COLO668 (cell line): ENCODE measurements at regions not wholly inside any gene's neighbourhood (a gene's known extent, or its start where the extent isn't known, plus 50 kb on each side); places are given as distances from the start of the nearest gene placed in this dataset.
"Not testable (repeated sequence)": the region's sequence is repeated elsewhere in the genome, so short reads cannot be mapped to it uniquely, and the experiment has no call there.

Source experiments
- DNase-seq: peaks from one replicate; lab custom pipeline; 2025; ENCODE audit not compliant: unreplicated experiment; lab: John Stamatoyannopoulos, UW

DNA sequence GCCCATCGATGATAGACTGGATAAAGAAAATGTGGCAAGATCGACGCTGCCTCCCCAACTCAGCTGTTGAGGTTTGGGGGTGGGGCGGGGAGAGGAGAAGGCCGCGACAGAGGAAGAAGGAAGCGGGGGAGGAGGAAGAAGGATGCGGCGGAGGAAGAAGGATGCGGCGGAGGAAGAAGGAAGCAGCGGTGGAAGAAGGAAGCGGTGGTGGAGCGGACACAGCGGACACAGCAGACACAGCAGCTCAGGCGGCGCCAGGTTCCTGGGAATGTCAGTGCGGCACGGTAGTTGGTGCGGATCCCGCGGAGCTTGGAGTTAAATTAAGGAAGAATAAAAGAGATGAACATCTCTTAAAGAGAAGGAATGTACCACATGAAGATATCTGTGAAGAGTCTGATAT is 163.9 kb upstream of the NT5E start:
- DNase-seq, result no peak

DNA sequence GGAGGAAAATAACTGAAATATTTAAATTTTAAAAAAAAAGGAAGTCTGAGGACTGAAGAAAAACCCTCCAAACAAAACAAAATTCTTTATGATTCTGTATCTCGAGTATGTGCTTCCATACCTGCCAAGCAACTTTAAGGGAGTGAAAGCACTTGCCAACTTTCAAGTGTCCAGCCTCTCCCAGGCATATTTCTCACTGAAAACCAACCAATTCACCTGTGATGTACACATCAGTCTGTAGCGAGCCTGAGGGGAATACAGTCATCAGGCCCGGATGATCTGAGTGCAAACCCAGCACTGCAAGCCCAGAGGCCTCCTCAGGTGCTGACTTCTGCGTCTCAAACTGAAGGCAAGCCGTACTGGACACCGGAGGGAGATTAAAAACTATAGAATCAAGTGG is 164.8 kb upstream of the NT5E start:
- DNase-seq, result no peak

DNA sequence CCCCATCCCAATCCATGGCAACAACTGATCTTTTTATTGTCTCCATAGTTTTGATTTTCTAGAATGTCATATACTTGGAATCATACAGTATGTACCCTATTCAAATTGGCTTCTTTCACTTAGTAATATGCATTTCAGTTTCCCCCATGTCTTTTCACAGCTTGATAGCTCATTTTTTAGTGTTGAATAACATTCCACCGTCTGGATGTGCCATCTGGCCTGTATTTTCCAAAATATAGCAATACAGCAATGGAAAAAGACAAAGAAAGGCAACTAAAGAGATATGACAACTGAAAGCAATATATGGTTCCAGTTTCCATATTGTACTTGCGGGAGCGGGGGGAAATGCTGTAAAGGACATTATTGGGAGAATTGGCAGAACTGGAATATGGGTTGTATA is 166.4 kb upstream of the NT5E start:
- no peak for DNase-seq

DNA sequence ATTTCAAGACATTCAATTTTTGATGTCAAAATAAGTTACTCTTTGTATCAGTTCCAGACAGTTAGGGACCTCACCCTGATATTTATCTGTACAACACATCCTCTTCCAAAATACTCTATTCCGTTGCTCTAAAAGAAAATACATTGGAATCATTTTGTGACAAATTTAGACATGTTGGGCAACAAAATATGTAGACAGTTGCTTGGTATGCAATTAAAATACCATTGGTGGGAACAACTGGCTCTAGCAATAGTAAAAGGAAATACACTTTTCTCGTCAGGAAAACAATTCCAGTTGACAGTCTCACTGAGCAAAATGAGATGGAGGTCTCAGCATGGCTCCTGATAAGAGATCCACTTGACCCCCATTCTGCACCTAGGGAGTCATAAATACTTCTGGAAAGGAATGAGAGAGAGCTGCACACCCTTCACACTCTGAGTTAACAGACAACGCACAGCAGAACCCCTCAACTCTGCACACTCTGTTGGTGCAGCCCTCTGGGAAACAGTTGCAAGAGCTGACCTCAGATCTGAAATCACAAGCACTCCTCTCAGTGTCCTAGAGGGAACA is 171.3 kb upstream of the NT5E start:
- no peak for DNase-seq

DNA sequence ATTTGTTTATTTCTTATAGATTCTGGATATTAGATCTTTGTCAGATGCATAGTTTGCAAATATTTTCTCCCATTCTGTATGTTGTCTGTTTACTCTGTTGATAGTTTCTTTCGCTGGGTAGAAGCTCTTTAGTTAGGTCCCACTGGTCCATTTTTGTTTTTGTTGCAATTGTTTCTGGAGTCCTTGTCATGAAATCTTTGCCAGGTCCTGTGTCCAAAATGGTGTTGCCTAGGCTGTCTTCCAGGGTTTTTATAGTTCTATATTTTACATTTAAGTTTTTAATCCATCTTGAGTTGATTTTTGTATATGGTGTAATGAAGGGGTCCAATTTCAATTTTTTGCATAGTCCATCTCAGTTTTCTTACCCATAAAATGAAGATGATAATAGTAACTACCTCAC is 173.9 kb upstream of the NT5E start:
- not testable (repeated sequence) for DNase-seq

DNA sequence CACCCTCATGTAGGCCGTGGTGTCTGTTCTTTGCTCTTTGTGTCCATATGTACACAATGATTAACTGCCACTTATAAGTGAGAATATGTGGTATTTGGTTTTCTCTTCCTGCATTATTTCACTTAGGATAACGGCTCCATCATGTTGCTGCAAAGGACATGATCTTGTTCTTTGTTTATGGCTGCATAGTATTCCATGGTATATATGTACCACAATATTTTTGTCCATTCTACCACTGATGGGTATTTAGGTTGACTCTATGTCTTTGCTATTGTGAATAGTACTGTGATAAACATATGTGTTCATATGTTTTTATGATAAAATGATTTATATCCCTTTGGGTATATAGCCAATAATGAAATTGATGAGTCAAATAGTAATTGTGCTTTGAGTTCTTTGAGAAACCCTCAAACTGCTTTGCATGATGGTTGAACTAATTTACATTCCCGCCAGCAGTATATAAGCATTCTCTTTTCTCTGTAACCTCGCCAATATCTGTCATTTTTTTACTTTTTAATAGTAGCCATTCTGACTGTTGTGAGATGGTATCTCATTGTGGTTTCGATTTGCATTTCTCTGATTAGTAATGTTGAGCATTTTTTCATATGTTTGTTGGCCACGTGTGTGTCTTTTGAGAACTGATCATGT is 174.4 kb upstream of the NT5E start:
- no peak for DNase-seq

DNA sequence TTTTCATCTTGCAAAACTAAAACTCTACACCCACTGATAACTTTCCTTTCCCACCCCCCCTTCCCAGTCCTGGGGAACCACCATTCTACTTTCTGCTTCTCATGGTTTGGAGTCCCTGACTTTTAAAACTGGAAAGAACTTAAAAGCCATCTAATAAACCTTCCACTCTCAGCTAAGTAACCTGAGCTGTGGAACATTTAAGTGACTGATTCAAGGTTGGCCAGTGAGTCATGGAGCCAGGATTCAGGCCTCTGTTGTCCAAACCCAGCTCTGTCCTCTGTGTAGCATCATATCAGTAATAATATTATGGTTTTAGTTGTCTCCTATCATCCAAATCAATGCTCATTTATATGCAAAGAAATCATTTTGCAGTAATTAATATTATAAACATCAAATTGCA is 176.0 kb upstream of the NT5E start:
- DNase-seq, result no peak

DNA sequence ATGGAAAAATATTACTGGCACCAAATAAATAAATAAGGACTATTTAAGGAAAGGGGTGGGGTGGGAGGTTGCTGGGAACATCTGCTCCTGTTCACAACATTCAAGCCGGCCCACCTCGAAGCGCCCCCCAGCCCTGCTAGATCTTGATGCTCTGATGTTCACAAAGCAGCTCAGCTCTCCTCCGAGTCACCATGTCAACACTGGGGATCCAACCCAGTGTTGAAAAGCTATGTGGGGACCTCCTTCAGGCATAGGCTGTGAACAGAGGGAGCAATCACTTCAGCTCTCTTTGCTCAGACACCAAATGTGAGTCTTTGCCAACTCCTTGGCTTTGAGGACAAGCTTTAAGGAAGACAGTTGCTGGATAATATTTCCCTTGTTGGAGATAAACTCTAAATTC is 176.8 kb upstream of the NT5E start:
- no peak for DNase-seq

DNA sequence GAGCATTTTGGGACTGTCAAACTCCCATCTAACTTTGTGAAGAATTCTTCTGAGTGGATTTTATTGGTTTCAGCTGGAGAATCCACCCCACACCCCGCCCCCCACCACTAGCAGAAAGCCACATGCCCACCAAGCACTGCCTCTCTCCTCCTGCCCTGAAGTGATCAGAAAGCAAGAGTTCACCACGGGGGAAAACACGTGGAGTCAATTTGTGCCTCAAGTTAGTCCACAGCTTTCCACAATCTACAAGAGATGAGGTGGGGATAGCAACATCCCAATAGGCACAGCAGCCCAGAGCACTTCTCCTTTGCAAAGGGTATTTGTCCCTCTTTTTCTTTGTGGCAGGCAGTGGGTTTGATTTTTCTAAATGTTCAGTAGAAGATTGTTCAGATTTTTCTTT is 177.3 kb upstream of the NT5E start:
- no peak for DNase-seq

DNA sequence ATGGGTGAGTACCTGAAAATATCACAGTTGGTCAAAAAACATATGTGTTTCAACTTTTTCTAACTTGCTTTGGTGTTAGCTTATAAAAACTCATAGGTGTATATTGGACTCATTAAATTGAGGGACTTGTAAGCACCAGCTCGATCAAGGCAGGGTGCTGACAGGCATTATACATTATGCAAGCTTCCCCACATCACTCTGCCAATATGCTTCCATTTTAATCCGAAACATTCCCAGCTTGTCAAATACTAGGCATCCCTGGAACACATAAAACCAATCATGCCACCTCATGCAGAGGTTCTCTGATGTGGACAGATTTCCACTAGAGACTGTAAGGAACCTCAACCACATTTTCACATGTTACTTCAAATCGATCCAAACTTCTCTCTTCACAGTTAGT is 187.3 kb upstream of the NT5E start:
- DNase-seq, result no peak

DNA sequence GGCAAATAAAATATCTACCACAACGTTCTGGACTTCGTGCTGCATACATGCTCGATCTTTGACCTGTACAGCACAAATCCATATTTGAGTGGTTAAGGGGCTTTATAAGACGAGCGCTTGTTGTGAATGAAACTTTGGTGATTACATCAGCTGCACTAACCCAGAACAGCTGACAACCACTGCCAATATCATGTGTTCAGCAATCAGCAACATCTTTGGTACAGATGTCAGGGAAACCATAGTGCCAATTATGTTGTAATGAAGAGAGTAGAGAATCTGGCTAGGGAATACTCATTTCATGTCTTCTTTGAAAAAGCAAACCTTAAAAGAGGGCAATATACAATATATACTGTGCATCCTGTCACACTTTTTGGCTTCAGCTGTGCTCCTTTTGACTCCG is 188.6 kb upstream of the NT5E start:
- no peak for DNase-seq

DNA sequence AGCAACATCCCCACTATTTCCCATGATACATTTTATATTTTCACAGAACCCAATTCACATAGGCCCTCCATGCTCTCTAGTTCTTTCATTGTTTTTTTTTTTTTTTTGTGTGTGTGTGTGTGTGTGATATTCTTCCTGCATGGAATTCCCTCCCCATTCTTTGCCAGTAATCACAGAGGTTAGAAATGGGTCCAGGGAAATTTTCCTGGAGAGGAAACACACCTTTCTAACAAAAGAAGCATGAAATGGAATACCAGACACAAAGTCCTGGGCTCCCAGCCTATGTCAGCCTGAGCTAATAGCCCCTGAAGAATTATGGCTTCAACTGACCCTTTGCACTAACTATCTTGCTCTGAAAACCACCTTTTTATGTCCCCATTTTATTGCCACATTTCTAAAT is 194.2 kb upstream of the NT5E start:
- DNase-seq, result no peak

DNA sequence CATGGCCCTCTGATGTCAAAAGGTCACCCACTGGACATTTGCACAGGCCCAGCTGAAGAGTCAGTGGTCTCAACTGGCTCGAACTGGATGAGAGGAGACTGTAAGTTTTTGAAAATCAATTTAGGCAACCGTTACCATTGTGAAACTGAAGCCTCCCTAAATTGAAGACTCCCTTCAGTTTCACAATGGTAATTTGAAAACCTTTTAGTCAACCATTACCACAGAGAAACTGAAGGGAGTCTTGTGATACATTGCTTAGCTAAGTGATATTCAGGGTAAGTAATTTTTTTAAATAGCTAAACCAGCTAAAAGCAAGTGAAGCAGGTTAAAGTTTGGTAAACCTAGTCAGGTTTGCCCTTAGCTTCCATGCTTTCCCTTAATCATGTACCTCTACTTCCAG is 197.3 kb upstream of the NT5E start:
- no peak for DNase-seq

DNA sequence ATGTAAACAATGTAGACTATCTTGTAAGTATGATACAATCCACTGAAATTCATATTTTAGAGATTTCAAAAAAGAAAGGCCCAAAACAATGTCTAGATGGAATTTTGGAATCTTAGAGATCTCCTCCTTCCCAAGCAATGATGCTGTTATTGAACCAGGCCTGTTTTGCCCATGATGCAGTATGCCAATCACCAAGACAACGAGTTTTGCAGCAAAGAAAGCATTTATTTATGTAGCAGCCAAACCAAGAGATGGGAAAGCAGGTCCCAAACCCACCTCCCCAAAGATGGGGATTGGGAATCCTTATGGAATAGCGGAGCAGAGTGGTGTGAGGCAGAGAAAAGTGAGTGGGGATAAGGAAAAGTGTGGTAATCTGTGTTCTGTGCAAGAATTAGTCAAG is 197.8 kb upstream of the NT5E start:
- no peak for DNase-seq

DNA sequence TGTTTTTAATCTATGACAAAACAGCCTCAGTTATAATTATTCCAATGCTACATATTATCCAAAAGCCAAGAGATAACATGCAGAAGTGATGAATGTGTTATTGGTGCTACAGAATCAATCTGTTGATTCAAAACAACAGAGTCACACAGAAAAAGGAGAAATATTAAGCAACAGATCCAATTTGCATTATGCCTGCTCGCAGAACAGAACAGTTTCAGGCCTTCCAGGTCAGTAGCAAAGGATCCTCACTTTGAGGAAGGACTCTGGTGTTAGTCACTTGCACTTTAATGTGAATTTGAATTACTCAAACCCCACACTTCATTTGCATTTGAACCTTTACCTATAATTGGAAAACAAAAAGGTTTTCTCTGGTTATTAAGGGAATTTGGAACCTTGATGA is 198.6 kb upstream of the NT5E start:
- no peak for DNase-seq

DNA sequence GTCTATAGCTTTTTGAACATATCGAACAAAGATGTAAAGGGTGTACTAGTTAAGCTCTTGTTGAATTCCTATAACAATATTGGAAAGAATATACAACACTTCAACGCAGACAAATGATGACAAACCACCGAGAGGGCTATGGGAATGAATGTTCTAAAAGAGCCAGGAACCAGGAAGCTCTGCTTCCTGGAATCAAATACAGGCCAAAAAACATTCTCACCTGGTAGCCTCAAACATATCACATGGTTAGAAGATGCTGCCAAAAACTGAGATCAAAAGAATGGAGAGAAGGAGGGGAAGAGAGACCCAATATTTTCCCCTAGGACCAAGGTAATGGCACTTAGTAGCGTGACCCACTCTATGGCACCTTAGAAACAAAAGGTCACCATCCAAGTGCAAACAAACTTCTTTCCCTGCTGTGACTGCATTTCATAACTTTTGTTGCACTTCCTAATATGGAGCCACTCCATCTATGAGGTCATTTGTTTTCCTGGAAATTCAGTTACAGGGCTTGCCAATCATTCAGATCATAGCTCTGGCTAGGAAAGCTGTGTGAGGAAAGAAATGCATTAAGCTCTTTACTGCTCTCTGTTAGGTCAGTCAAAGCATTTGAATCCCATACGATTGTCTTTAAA is 199.2 kb upstream of the NT5E start:
- no peak for DNase-seq

DNA sequence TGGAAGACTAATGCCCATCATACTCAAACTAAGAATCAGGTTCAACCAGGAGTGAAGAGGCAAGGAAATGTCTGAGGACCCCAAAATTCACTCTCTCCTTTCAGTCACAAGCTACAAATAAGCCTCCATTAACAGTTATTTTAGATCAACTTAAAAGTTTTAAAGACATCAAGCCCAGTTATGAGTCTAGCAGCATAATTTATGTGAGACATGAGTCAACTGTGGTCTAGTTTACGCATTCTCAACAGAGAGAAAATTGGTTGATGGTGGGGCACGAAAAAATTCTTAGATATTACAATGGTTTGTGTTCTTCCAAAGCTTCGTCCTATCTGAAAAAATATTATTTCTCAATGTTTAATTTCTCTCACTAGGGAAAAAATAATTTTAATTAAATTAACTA is 204.9 kb upstream of the NT5E start:
- no peak for DNase-seq

DNA sequence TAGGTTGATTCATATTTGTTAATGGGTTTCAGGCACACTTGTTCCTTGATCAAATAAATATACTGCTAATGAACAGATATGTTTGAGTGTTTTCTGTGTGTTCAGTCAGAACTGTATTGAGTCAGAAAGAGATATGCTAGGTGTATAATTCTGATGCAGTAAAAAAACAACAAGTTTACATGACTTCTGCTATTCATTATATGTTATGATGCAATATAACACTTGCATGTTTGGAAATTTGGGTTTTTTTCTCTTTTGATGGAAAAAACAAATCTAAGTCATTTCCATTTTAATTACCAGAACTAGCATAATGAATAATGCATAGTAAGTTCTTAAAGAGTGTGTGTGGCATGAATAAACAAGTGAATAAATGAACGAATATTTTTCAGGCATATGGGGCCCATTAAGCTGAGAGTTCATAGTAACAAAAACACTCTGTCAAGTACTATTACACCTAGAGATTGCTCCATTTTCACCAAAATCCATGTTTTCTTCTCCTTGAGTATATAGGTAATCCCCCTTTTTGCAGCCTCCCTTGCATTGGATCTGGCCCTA is 208.3 kb upstream of the NT5E start:
- no peak for DNase-seq

DNA sequence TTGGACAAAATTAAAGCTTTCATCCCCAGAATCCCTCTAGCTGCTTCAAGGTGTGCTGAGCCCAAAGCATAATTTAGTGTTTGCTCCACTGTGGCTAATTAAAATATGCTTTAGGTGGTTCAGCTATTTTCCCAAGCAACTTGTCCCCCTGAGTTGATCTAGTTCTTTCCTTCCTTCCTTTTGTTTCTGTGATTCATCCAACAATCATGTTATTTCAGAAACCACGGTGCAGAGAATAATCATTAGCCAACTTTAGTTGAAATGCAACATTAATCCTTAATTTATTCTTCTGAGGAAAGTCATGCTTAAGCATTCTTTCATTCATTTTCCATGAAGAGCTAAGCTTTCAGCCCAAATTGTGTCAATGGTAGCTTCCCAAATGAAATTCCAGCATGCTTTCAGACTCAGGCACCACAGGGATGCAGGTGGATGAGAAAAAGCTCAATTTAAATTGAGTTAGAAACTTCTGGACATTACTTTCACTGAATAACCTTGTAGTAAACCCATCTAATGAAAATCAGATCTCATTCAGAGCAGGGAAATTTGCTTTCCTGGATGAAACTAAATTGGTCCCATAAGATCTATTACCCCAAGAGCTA is 209.0 kb upstream of the NT5E start:
- DNase-seq, result no peak

DNA sequence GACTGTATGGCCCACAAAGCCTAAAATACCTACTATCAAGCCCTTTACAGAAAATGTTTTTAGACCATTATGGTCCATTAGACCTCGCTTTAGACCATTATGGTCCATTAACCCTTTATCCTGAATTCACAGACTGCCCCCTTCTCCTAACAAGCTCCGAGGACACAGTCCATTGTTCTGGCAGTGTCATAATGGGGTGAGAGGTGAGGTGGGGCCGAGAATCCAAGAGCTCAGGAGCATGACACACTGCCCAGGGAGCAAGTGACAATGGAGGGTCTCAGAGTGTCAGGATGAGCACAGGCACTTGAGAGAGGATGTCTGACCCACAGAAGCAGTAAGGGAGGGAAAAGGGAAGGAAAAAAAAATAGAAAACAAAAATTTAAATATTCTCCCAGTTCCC is 212.4 kb upstream of the NT5E start:
- no peak for DNase-seq

DNA sequence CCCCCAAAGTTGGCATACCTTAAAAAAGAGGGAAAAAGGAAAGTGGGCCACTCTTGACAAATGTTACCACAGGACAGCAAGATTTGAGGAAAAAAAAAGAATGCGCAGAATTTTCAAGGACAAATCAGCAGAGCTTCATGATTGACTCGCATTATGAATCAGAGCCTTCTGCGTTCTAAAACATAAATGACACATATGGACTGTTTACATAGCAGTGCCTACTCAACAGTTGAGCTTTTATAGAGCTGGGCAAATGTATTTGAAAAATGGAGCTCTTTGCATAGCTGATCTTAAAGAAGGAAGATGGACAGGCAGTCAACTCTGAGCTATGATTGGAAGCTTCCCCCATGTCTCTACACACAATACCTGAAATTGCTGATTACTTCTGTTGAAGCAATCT is 213.2 kb upstream of the NT5E start:
- no peak for DNase-seq

DNA sequence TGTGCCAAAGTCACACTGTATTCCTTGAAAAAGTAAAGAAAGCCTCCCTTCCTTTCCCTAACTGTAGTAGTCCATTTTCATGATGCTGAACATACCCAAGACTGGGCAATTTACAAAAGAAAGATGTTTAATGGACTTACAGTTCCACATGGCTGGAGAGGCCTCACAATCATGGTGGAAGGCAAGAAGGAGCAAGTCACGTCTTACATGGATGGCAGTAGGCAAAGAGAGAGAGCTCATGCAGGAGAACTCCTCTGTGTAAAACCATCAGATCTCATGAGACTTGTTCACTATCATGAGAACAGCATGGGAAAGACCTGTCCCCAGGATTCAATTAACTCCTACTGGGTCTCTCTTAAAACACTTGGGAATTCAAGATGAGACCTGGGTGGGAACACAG is 222.5 kb upstream of the NT5E start:
- DNase-seq, result not testable (repeated sequence)
